NCI-H524 treated with DMSO at 0.1 percent for 48 hours (cell line): ENCODE measurements at regions not wholly inside any gene's neighbourhood (a gene's known extent, or its start where the extent isn't known, plus 50 kb on each side); places are given as distances from the start of the nearest gene placed in this dataset.
A peak's percentile ranks its signal among the peaks of the same experiment; 100 is the strongest.

Source experiments
- DNase-seq: peaks from one replicate; lab custom pipeline; 2025; lab: John Stamatoyannopoulos, UW

GRCh38 chr7:45235905-45236304 lies 78.3 kb downstream of the RAMP3 start:
- DNase-seq: no peak

- DNase-seq: no peak
Observed at GRCh38 chr7:45236666-45237065, 79.1 kb downstream of the RAMP3 start.

- DNase-seq: no peak
Observed at GRCh38 chr7:45237788-45238461, 80.3 kb downstream of the RAMP3 start.

GRCh38 chr7:45238806-45239205 lies 81.2 kb downstream of the RAMP3 start:
- no peak for DNase-seq

GRCh38 chr7:45239486-45239885 lies 81.9 kb downstream of the RAMP3 start:
- no peak for DNase-seq

- no peak for DNase-seq
Observed at GRCh38 chr7:45240273-45240771, 82.7 kb downstream of the RAMP3 start.

- no peak for DNase-seq
Observed at GRCh38 chr7:45240926-45241325, 83.3 kb downstream of the RAMP3 start.

- DNase-seq: no peak
Observed at GRCh38 chr7:45241339-45242109, 83.9 kb downstream of the RAMP3 start.

- DNase-seq: no peak
Observed at GRCh38 chr7:45242261-45242660, 84.7 kb downstream of the RAMP3 start.

GRCh38 chr7:45242698-45243097 lies 85.1 kb downstream of the RAMP3 start:
- no peak for DNase-seq

- peak; percentile 66 for DNase-seq
Observed at GRCh38 chr7:45244981-45245380, 87.4 kb downstream of the RAMP3 start.

GRCh38 chr7:45246339-45246738 lies 88.7 kb downstream of the RAMP3 start:
- no peak for DNase-seq

GRCh38 chr7:45252248-45252647 lies 94.7 kb downstream of the RAMP3 start:
- DNase-seq: no peak

GRCh38 chr7:45252857-45253256 lies 95.3 kb downstream of the RAMP3 start:
- DNase-seq: no peak

- no peak for DNase-seq
Observed at GRCh38 chr7:45253368-45253767, 95.8 kb downstream of the RAMP3 start.

GRCh38 chr7:45255187-45255586 lies 97.6 kb downstream of the RAMP3 start:
- no peak for DNase-seq

GRCh38 chr7:45256309-45256708 lies 98.7 kb downstream of the RAMP3 start:
- DNase-seq: no peak

- DNase-seq: no peak
Observed at GRCh38 chr7:45256775-45257174, 99.2 kb downstream of the RAMP3 start.

GRCh38 chr7:45257284-45257683 lies 99.7 kb downstream of the RAMP3 start:
- DNase-seq: no peak

GRCh38 chr7:45258533-45259226 lies 101.1 kb downstream of the RAMP3 start:
- no peak for DNase-seq

GRCh38 chr7:45259227-45259596 lies 101.6 kb downstream of the RAMP3 start:
- no peak for DNase-seq

GRCh38 chr7:45259966-45260646 lies 102.5 kb downstream of the RAMP3 start:
- DNase-seq: peak; percentile 18
